OCI-LY7 (cell line): ENCODE measurements at regions not wholly inside any gene's neighbourhood (a gene's known extent, or its start where the extent isn't known, plus 50 kb on each side); places are given as distances from the start of the nearest gene placed in this dataset.

Experiments
- EZH2phosphoT487 ChIP-seq: fragments of 200-600 bp; sonication (generic); IDR thresholded peaks from 2 replicates; pipeline ENCODE4 v1.6.1; 2018; ENCODE audit warnings: low read depth, borderline replicate concordance, mild to moderate bottlenecking, mixed run types, antibody characterized with exemption, low read length, moderate library complexity, mixed read lengths
- TF ChIP-seq, protein P1 (sequence below): fragments of 200-600 bp; sonication (generic); conservative IDR thresholded peaks from 2 replicates; pipeline ENCODE4 v1.5.1; 2014; ENCODE audit warnings: mild to moderate bottlenecking, antibody characterized with exemption, low read length, moderate library complexity, mixed read lengths

DNA sequence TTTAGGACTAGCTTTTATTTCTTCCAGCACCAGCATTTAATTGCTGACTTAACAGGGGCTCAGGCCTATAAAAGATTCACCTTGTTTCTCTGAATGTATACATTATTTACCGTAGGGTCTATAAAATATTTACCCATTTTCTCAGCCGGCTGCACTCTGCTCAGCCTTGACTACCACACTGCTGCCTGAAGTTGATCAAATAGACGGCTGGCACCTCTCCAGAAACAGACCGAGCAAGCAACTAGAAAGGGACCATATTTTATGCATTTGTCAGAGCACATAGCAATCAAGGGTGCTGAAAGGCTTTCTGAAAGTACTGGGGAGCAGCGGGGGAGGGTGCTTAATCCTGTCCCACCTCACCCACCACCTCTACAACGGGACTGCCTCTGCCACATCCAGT lies 64.7 kb upstream of the FGGY start:
- TF ChIP-seq, protein P1, sequence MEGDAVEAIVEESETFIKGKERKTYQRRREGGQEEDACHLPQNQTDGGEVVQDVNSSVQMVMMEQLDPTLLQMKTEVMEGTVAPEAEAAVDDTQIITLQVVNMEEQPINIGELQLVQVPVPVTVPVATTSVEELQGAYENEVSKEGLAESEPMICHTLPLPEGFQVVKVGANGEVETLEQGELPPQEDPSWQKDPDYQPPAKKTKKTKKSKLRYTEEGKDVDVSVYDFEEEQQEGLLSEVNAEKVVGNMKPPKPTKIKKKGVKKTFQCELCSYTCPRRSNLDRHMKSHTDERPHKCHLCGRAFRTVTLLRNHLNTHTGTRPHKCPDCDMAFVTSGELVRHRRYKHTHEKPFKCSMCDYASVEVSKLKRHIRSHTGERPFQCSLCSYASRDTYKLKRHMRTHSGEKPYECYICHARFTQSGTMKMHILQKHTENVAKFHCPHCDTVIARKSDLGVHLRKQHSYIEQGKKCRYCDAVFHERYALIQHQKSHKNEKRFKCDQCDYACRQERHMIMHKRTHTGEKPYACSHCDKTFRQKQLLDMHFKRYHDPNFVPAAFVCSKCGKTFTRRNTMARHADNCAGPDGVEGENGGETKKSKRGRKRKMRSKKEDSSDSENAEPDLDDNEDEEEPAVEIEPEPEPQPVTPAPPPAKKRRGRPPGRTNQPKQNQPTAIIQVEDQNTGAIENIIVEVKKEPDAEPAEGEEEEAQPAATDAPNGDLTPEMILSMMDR = no peak
- TF ChIP-seq EZH2phosphoT487 = no peak
